OCI-LY3 (cell line): ENCODE measurements at regions not wholly inside any gene's neighbourhood (a gene's known extent, or its start where the extent isn't known, plus 50 kb on each side); places are given as distances from the start of the nearest gene placed in this dataset.

Experiments
- H2AFZ ChIP-seq: fragments of 200-600, 300-600 bp; shearing (Covaris generic); 2 replicates; pipeline ENCODE4 v1.6.0; 2014; ENCODE audit warnings: antibody characterized with exemption, low read depth, low read length
- H3K27ac ChIP-seq: fragments of 200-600, 300-600 bp; sonication (generic); 2 replicates; pipeline ENCODE4 v1.5.1; 2014; ENCODE audit warnings: mild to moderate bottlenecking, low read length, moderate library complexity, mixed read lengths
- H3K27me3 ChIP-seq: fragments of 200-600, 300-600 bp; sonication (generic); 2 replicates; pipeline ENCODE4 v1.6.1; 2014; ENCODE audit warnings: low read depth, low read length, mixed read lengths
- H3K36me3 ChIP-seq: fragments of 200-600, 300-600 bp; sonication (generic); replicated peaks from 2 replicates; pipeline ENCODE3; 2014; ENCODE audit warnings: low read depth, low read length, mixed read lengths
- H3K4me1 ChIP-seq: fragments of 300-600, 200-600 bp; sonication (generic); 2 replicates; pipeline ENCODE4 v1.6.1; 2014; ENCODE audit warnings: low read length, mixed read lengths
- H3K4me2 ChIP-seq: fragments of 200-600, 300-600 bp; sonication (generic); 2 replicates; pipeline ENCODE4 v1.6.1; 2014; ENCODE audit warnings: low read length, mixed read lengths
- H3K4me3 ChIP-seq: fragments of 300-600, 200-600 bp; sonication (generic); 2 replicates; pipeline ENCODE4 v1.5.1; 2014; ENCODE audit warnings: antibody characterized with exemption, mild to moderate bottlenecking, low read length, moderate library complexity
- H3K79me2 ChIP-seq: fragments of 300-600, 200-600 bp; shearing (Covaris generic); 2 replicates; pipeline ENCODE4 v1.6.1; 2014; ENCODE audit warnings: mild to moderate bottlenecking, low read length, mixed read lengths
- H3K9ac ChIP-seq: fragments of 300-600, 200-600 bp; shearing (Covaris generic); 2 replicates; pipeline ENCODE4 v1.6.0; 2014; ENCODE audit warnings: mild to moderate bottlenecking, low read length, moderate library complexity
- H3K9me3 ChIP-seq: fragments of 200-600, 300-600 bp; shearing (Covaris generic); 2 replicates; pipeline ENCODE4 v1.6.1; 2014; ENCODE audit warnings: low read length, mixed read lengths; ENCODE audit not compliant: insufficient read depth
- H4K20me1 ChIP-seq: fragments of 200-600, 300-600 bp; sonication (generic); 2 replicates; pipeline ENCODE4 v1.6.1; 2016; ENCODE audit warnings: low read length, mixed read lengths; ENCODE audit not compliant: insufficient read depth
- EZH2phosphoT487 ChIP-seq: fragments of 200-600 bp; shearing (Covaris generic); IDR thresholded peaks from 2 replicates; pipeline ENCODE4 v1.6.1; 2018; ENCODE audit warnings: antibody characterized with exemption, mixed run types, low read depth
- TF ChIP-seq, protein P1 (sequence below): fragments of 200-600, 300-600 bp; sonication (generic); IDR thresholded peaks from 2 replicates; pipeline ENCODE4 v1.5.1; 2014; ENCODE audit warnings: antibody characterized with exemption, low read length, low read depth

DNA sequence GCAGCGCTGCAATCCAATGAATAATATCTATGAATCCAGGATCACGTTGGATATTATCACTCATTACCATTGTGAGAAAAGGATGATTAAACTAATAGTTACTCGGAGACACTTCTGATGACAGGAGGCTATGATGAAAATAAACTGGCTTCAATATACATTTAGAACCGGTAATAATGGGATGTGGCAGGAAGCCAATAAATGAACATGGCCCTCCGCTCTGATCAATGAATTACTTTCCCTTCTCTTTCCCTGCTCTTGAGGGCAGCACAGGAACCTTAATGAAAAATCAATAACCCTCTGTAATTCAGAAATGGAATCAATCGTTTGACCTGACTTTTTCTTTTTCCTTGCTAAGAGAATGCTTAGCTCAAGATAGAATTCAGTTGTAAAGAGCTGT lies 103.9 kb upstream of the PAQR3 start:
- Histone ChIP-seq H3K79me2 (no peaks in the 10 kb centered on the region), H3K9ac (no peak overlapping the region), H2AFZ (no peak overlapping the region), H3K4me2 (no peak overlapping the region), H3K27me3 (no peaks in the 10 kb centered on the region), H3K27ac (no peak overlapping the region), H4K20me1 (no peaks in the 10 kb centered on the region), H3K4me3 (no peak overlapping the region), H3K36me3 (no peaks in the 10 kb centered on the region), H3K9me3 (no peaks in the 10 kb centered on the region), H3K4me1 (no peaks in the 10 kb centered on the region)
- TF ChIP-seq, protein P1, sequence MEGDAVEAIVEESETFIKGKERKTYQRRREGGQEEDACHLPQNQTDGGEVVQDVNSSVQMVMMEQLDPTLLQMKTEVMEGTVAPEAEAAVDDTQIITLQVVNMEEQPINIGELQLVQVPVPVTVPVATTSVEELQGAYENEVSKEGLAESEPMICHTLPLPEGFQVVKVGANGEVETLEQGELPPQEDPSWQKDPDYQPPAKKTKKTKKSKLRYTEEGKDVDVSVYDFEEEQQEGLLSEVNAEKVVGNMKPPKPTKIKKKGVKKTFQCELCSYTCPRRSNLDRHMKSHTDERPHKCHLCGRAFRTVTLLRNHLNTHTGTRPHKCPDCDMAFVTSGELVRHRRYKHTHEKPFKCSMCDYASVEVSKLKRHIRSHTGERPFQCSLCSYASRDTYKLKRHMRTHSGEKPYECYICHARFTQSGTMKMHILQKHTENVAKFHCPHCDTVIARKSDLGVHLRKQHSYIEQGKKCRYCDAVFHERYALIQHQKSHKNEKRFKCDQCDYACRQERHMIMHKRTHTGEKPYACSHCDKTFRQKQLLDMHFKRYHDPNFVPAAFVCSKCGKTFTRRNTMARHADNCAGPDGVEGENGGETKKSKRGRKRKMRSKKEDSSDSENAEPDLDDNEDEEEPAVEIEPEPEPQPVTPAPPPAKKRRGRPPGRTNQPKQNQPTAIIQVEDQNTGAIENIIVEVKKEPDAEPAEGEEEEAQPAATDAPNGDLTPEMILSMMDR = no peak
- TF ChIP-seq EZH2phosphoT487 = no peak

- no peak for TF ChIP-seq EZH2phosphoT487
- TF ChIP-seq, protein P1 = peak; percentile 75
- no peak overlapping the region for H3K4me2 ChIP-seq
- H3K79me2 ChIP-seq = no peaks in the 10 kb centered on the region
- H3K4me3 ChIP-seq = no peak overlapping the region
- no peaks in the 10 kb centered on the region for H3K4me1 ChIP-seq
- no peak overlapping the region for H3K27ac ChIP-seq
- H3K9me3 ChIP-seq = no peaks in the 10 kb centered on the region
- H2AFZ ChIP-seq = no peak overlapping the region
- no peak overlapping the region for H3K9ac ChIP-seq
- no peaks in the 10 kb centered on the region for H3K27me3 ChIP-seq
- no peaks in the 10 kb centered on the region for H3K36me3 ChIP-seq
- no peaks in the 10 kb centered on the region for H4K20me1 ChIP-seq
Measured at GRCh38 chr4:79042079-79042674, 102.9 kb upstream of the PAQR3 start.

DNA sequence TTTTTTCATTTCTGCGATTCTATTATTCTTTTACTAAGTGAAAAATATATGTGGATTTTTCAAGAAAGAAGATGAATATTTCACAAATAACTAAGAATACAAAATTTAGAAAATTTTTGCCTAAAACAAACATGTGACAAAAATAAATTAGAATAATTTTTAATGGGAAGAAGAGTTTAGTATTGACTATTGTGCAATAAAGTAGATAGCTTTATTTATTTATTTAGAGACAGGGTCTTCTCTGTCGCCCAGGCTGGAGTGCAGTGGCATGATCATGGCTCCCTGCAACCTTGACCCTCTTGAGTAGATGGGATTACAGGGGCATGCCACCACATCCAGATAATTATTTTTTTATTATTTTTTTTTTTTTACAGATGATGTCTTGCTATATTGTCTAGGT lies 95.3 kb upstream of the PAQR3 start:
- H3K27me3 ChIP-seq = peaks cover 3% of the 10 kb centered on the region; the same call in 1 of the 2 replicates
- no peaks in the 10 kb centered on the region for H4K20me1 ChIP-seq
- H3K79me2 ChIP-seq = no peaks in the 10 kb centered on the region
- no peak overlapping the region for H2AFZ ChIP-seq
- H3K9ac ChIP-seq = no peak overlapping the region
- H3K4me1 ChIP-seq = no peaks in the 10 kb centered on the region
- H3K27ac ChIP-seq = no peak overlapping the region
- no peak for TF ChIP-seq EZH2phosphoT487
- TF ChIP-seq, protein P1 = no peak
- H3K4me3 ChIP-seq = no peak overlapping the region
- no peaks in the 10 kb centered on the region for H3K36me3 ChIP-seq
- no peaks in the 10 kb centered on the region for H3K9me3 ChIP-seq
- H3K4me2 ChIP-seq = no peak overlapping the region

- H3K27me3 ChIP-seq = peaks cover 3% of the 10 kb centered on the region; the same call in 1 of the 2 replicates
- H3K9me3 ChIP-seq = no peaks in the 10 kb centered on the region
- no peaks in the 10 kb centered on the region for H3K4me1 ChIP-seq
Measured at GRCh38 chr4:79030973-79031372, 91.7 kb upstream of the PAQR3 start.

More at GRCh38 chr4:79030973-79031372, 91.7 kb upstream of the PAQR3 start:
- no peak overlapping the region for H3K4me3 ChIP-seq
- no peak overlapping the region for H3K9ac ChIP-seq
- H3K27ac ChIP-seq = no peak overlapping the region
- no peaks in the 10 kb centered on the region for H4K20me1 ChIP-seq
- no peak for TF ChIP-seq EZH2phosphoT487
- TF ChIP-seq, protein P1 = no peak
- no peak overlapping the region for H3K4me2 ChIP-seq
- no peaks in the 10 kb centered on the region for H3K36me3 ChIP-seq
- H2AFZ ChIP-seq = no peak overlapping the region
- H3K79me2 ChIP-seq = no peaks in the 10 kb centered on the region
